PC-9 (cell line): ENCODE measurements at regions not wholly inside any gene's neighbourhood (a gene's known extent, or its start where the extent isn't known, plus 50 kb on each side); places are given as distances from the start of the nearest gene placed in this dataset.

Experiments used
- BruUV-seq: library from RNA; stranded (reverse); fragments of 400-500 nt; replicated peaks from 2 replicates; lab custom pipeline; 2021; lab: Mats Ljungman, UMichigan
- CTCF ChIA-PET: fragments of 300-600 bp; sonication (Branson Sonifier 250); formaldehyde crosslinking; loops from one replicate; lab custom pipeline; 2022; ENCODE audit warnings: antibody characterized with exemption; lab: Charles Lee
- POLR2A ChIA-PET: fragments of 300-600 bp; sonication (Branson Sonifier 250); formaldehyde crosslinking; loops from one replicate; lab custom pipeline; 2022; ENCODE audit warnings: antibody characterized with exemption; ENCODE audit not compliant: unreplicated experiment; lab: Charles Lee
- DNase-seq, 2 experiments: peaks; one replicate each; pipeline versions ENCODE4 v3.0.0 to v3.0.0-alpha.2; 2015 to 2022; ENCODE audit warnings: mixed read lengths in 1 of 2
- H2AFZ ChIP-seq: fragments of 200-600 bp; sonication (generic); 2 replicates; pipeline ENCODE4 v1.8.1; 2017; ENCODE audit warnings: antibody characterized with exemption
- H3F3A ChIP-seq: fragments of 200-600 bp; sonication (generic); 2 replicates; pipeline ENCODE4 v1.8.1; 2017; ENCODE audit warnings: antibody characterized with exemption, mild to moderate bottlenecking, low read depth; ENCODE audit not compliant: insufficient read depth
- H3K27ac ChIP-seq: fragments of 200-600 bp; sonication (generic); 2 replicates; pipeline ENCODE4 v1.6.1; 2016; ENCODE audit warnings: mixed run types
- H3K27me3 ChIP-seq: fragments of 200-600 bp; sonication (generic); 2 replicates; pipeline ENCODE4 v1.6.1; 2016; ENCODE audit warnings: low read depth, mixed run types; ENCODE audit not compliant: insufficient read depth
- H3K36me3 ChIP-seq: fragments of 200-600 bp; sonication (generic); 2 replicates; pipeline ENCODE4 v1.6.1; 2016; ENCODE audit warnings: low read depth, mixed run types
- H3K4me1 ChIP-seq: fragments of 200-600 bp; sonication (generic); replicated peaks from 2 replicates; pipeline ENCODE4 v1.6.1; 2016; ENCODE audit warnings: mixed run types; ENCODE audit not compliant: insufficient read depth
- H3K4me2 ChIP-seq: fragments of 200-600 bp; sonication (generic); 2 replicates; pipeline ENCODE4 v1.6.1; 2017; ENCODE audit warnings: mixed run types
- H3K4me3 ChIP-seq: fragments of 200-600 bp; sonication (generic); 2 replicates; pipeline ENCODE4 v1.6.1; 2016; ENCODE audit warnings: mixed run types
- H3K79me2 ChIP-seq: fragments of 200-600 bp; sonication (generic); 2 replicates; pipeline ENCODE4 v1.6.1; 2017; ENCODE audit warnings: low read depth, mixed run types
- H3K9me2 ChIP-seq: fragments of 200-600 bp; sonication (generic); 2 replicates; pipeline ENCODE4 v1.8.1; 2017; ENCODE audit warnings: mild to moderate bottlenecking; ENCODE audit not compliant: insufficient read depth
- H3K9me3 ChIP-seq: fragments of 200-600 bp; sonication (generic); 2 replicates; pipeline ENCODE4 v1.8.1; 2016; ENCODE audit warnings: low read depth; ENCODE audit not compliant: insufficient read depth
- H4K20me1 ChIP-seq: fragments of 200-600 bp; sonication (generic); 2 replicates; pipeline ENCODE4 v1.8.1; 2017; ENCODE audit not compliant: insufficient read depth
- CTCF ChIP-seq: fragments of 200-600 bp; sonication (generic); conservative IDR thresholded peaks from 2 replicates; pipeline ENCODE4 v1.6.1; 2017; ENCODE audit warnings: mixed run types, antibody characterized with exemption, mild to moderate bottlenecking, moderate library complexity
- EZH2 ChIP-seq: fragments of 200-600 bp; sonication (generic); IDR thresholded peaks from 2 replicates; pipeline ENCODE4 v1.8.0; 2017; ENCODE audit warnings: antibody characterized with exemption, low read depth
- intact Hi-C: fragments of 100-400 bp; cut with micrococcal nuclease; formaldehyde crosslinking; loops from one replicate; pipeline ENCODE4 v1.10.0; 2022; ENCODE audit not compliant: unreplicated experiment

DNA sequence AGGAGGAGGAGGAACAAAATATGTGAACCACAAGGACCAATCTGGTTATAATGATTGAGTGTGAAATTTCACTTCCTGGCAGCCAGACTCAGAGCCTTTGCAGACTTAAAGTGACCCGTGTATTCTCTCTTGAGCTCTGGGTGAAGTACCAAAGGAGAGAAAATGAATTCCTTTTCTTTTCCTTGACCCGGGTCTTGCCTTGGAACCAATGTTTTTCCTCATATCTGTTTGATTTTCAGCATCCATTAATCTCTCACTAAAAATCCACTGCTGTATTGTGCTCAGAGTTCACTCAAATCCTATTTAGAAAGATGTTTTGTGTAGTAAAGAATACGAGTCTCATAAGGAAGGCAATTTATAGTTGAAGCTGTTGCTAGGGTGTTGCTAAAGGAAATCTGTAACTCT, 78.3 kb upstream of the C1QTNF7 start:
- no peaks in the 10 kb centered on the region for H3F3A ChIP-seq
- H4K20me1 ChIP-seq, result no peaks in the 10 kb centered on the region
- H3K79me2 ChIP-seq, result no peaks in the 10 kb centered on the region
- H3K4me1 ChIP-seq, result no peaks in the 10 kb centered on the region
- DNase-seq, result no peak
- H3K4me3 ChIP-seq, result no peak overlapping the region
- H3K36me3 ChIP-seq, result no peaks in the 10 kb centered on the region
- H3K9me2 ChIP-seq, result no peaks in the 10 kb centered on the region
- no peak overlapping the region for H3K27ac ChIP-seq
- H3K9me3 ChIP-seq, result no peaks in the 10 kb centered on the region
- BruUV-seq, result no TSS peak
- no peak overlapping the region for H3K4me2 ChIP-seq
- POLR2A ChIA-PET, result no interaction called here
- H2AFZ ChIP-seq, result no peak overlapping the region
- 0 out of 2 replicates have a peak, but pooled peaks cover 6% of the 10 kb centered on the region for H3K27me3 ChIP-seq
- CTCF ChIA-PET, result no interaction called here
- TF ChIP-seq EZH2 (no peak), CTCF (no peak)
- intact Hi-C loops, result no loop called here

GRCh38 chr4:15349965-15350364, 77.9 kb upstream of the C1QTNF7 start:
- ChIA-PET POLR2A (no interaction called here), CTCF (no interaction called here)
- H3F3A ChIP-seq, result no peaks in the 10 kb centered on the region
- H3K4me3 ChIP-seq, result no peak overlapping the region
- H3K79me2 ChIP-seq, result no peaks in the 10 kb centered on the region
- no peak overlapping the region for H2AFZ ChIP-seq
- H3K4me1 ChIP-seq, result no peaks in the 10 kb centered on the region
- no peaks in the 10 kb centered on the region for H3K36me3 ChIP-seq
- H3K9me2 ChIP-seq, result no peaks in the 10 kb centered on the region
- no peak overlapping the region for H3K4me2 ChIP-seq
- no peaks in the 10 kb centered on the region for H3K9me3 ChIP-seq
- no peak for TF ChIP-seq EZH2
- no peak for TF ChIP-seq CTCF
- intact Hi-C loops, result no loop called here
- H4K20me1 ChIP-seq, result no peaks in the 10 kb centered on the region
- H3K27ac ChIP-seq, result no peak overlapping the region
- no peak for DNase-seq
- BruUV-seq, result no TSS peak
- H3K27me3 ChIP-seq, result 0 out of 2 replicates have a peak, but pooled peaks cover 6% of the 10 kb centered on the region

GRCh38 chr4:15352524-15352923, 75.3 kb upstream of the C1QTNF7 start:
- ChIA-PET POLR2A (no interaction called here), CTCF (no interaction called here)
- Histone ChIP-seq H3K4me1 (no peaks in the 10 kb centered on the region), H2AFZ (no peak overlapping the region), H3K79me2 (no peaks in the 10 kb centered on the region), H3K27ac (no peak overlapping the region), H3K9me2 (no peaks in the 10 kb centered on the region), H3K36me3 (no peaks in the 10 kb centered on the region), H3F3A (no peaks in the 10 kb centered on the region), H3K4me3 (no peak overlapping the region), H3K9me3 (no peaks in the 10 kb centered on the region), H3K27me3 (0 out of 2 replicates have a peak, but pooled peaks cover 6% of the 10 kb centered on the region), H4K20me1 (no peaks in the 10 kb centered on the region), H3K4me2 (no peak overlapping the region)
- BruUV-seq, result no TSS peak
- no peak for DNase-seq
- intact Hi-C loops, result no loop called here
- TF ChIP-seq EZH2 (no peak), CTCF (no peak)
